ENCODE measurements at regions not wholly inside any gene's neighbourhood (a gene's known extent, or its start where the extent isn't known, plus 50 kb on each side); places are given as distances from the start of the nearest gene placed in this dataset.

DNA sequence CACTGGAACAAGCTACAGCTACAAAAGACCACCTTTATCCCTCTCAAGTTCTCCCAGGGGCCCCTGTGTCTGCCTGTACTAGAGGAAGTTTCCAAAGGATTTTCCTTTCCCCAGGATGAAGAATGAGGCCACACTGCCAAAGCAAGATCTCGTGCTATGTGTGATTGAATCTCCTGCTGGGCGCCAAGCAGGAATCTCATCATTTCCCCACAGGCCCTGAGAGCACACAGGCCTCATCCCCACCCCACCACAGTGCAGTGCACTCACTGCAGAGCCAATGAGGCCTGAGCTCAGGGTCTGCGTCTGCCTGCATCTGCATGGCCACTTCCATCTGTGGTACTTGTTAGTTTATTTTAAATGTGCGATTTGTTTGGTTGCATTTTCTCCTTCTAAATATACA is 387.4 kb upstream of the ASIC2 start:
- H3K79me2 ChIP-seq (ENCODE audit: control insufficient read depth, insufficient read depth, low read length), result no peaks in the 10 kb centered on the region

DNA sequence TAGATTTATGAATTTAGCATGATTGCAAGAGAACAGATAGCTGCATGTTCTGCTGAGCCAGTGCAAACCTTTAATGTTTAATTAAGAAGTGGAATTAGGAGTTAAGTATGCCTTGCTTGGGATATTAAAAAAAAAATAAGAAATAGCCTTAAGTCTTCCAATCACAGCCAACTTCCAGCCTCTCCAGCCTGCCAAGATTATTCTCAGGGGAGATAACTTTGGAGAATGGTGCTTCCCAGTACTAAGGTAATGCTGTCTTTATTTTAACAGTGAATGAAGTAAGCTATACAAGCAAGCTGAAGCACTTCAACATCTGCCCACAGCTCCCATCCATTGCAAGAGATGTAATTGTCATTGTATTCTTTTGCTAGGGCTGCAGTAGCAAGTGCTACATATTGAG is 389.5 kb upstream of the ASIC2 start:
- no peaks in the 10 kb centered on the region for H3K4me1 ChIP-seq (ENCODE audit: control insufficient read depth, extremely low read depth, insufficient read depth, low read length)
- no peaks in the 10 kb centered on the region for H4K20me1 ChIP-seq (ENCODE audit: control insufficient read depth, extremely low read depth, insufficient read depth, low read length)
- H3K79me2 ChIP-seq (ENCODE audit: control insufficient read depth, insufficient read depth, low read length), result no peaks in the 10 kb centered on the region
- no peak overlapping the region for H3K27ac ChIP-seq (ENCODE audit: insufficient read depth, low read length)
- no peak overlapping the region for H3K4me2 ChIP-seq (ENCODE audit: extremely low read depth, insufficient read depth, low read length)
- H3K4me3 ChIP-seq (replicated peaks in 1 of 4; ENCODE audit: control extremely low read depth in 1 of 4, insufficient read depth in 1 of 4, low read depth in 3 of 4, low read length in 4 of 4), result no peak overlapping the region
- no peak for DNase-seq (ENCODE audit: low read depth in 2 of 2)
- H3K27me3 ChIP-seq (ENCODE audit: control insufficient read depth, insufficient read depth, low read length), result no peaks in the 10 kb centered on the region
- no peak overlapping the region for H2AFZ ChIP-seq (ENCODE audit: low read length)
- H3K36me3 ChIP-seq (ENCODE audit: control insufficient read depth, insufficient read depth, low read length), result no peaks in the 10 kb centered on the region
- no peak for TF ChIP-seq EZH2 (IDR thresholded peaks at IDR 0.05; ENCODE audit: low read length, missing control alignments)
- TF ChIP-seq, protein P1, sequence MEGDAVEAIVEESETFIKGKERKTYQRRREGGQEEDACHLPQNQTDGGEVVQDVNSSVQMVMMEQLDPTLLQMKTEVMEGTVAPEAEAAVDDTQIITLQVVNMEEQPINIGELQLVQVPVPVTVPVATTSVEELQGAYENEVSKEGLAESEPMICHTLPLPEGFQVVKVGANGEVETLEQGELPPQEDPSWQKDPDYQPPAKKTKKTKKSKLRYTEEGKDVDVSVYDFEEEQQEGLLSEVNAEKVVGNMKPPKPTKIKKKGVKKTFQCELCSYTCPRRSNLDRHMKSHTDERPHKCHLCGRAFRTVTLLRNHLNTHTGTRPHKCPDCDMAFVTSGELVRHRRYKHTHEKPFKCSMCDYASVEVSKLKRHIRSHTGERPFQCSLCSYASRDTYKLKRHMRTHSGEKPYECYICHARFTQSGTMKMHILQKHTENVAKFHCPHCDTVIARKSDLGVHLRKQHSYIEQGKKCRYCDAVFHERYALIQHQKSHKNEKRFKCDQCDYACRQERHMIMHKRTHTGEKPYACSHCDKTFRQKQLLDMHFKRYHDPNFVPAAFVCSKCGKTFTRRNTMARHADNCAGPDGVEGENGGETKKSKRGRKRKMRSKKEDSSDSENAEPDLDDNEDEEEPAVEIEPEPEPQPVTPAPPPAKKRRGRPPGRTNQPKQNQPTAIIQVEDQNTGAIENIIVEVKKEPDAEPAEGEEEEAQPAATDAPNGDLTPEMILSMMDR (conservative IDR thresholded peaks at IDR 0.05 in 1 of 2, IDR thresholded peaks at IDR 0.05 in 1 of 2; ENCODE audit: low read depth in 1 of 2, low read length in 2 of 2), result no peak
- no peaks in the 10 kb centered on the region for H3K9me3 ChIP-seq (ENCODE audit: control insufficient read depth, insufficient read depth, low read depth, low read length)
- H3K9ac ChIP-seq (ENCODE audit: insufficient read depth, low read length), result no peak overlapping the region

More for the DNA sequence above, 387.4 kb upstream of the ASIC2 start:
- Histone ChIP-seq H2AFZ (ENCODE audit: low read length) (no peak overlapping the region), H3K4me3 (replicated peaks in 1 of 4; ENCODE audit: control extremely low read depth in 1 of 4, insufficient read depth in 1 of 4, low read depth in 3 of 4, low read length in 4 of 4) (no peak overlapping the region), H3K27ac (ENCODE audit: insufficient read depth, low read length) (no peak overlapping the region), H3K4me1 (ENCODE audit: control insufficient read depth, extremely low read depth, insufficient read depth, low read length) (no peaks in the 10 kb centered on the region), H3K27me3 (ENCODE audit: control insufficient read depth, insufficient read depth, low read length) (no peaks in the 10 kb centered on the region), H3K9ac (ENCODE audit: insufficient read depth, low read length) (no peak overlapping the region), H4K20me1 (ENCODE audit: control insufficient read depth, extremely low read depth, insufficient read depth, low read length) (no peaks in the 10 kb centered on the region), H3K4me2 (ENCODE audit: extremely low read depth, insufficient read depth, low read length) (no peak overlapping the region), H3K9me3 (ENCODE audit: control insufficient read depth, insufficient read depth, low read depth, low read length) (no peaks in the 10 kb centered on the region), H3K36me3 (ENCODE audit: control insufficient read depth, insufficient read depth, low read length) (no peaks in the 10 kb centered on the region)
- no peak for DNase-seq (ENCODE audit: low read depth in 2 of 2)
- TF ChIP-seq EZH2 (IDR thresholded peaks at IDR 0.05; ENCODE audit: low read length, missing control alignments), result no peak
- TF ChIP-seq, protein P1 (conservative IDR thresholded peaks at IDR 0.05 in 1 of 2, IDR thresholded peaks at IDR 0.05 in 1 of 2; ENCODE audit: low read depth in 1 of 2, low read length in 2 of 2), result no peak

DNA sequence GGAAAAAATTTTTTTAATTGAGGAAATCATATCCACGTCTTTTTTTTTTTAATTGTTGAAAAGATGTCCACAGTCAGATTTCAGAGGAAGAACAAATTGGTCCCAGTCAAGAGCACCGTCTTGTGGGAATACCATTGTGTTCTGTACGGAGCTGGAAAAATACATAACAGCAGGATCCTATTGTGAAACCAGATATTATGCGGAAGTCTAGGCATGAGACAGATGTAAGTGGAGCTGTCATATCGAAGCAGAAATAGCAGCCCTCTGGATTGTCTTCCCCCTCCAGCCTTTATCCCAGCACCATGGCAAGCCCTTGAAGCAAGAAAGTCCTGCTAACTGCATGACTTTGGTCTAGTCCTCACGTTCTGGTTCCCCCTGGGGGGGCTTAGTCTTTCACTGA is 391.6 kb upstream of the ASIC2 start:
- no peak overlapping the region for H3K9ac ChIP-seq (ENCODE audit: insufficient read depth, low read length)
- H3K79me2 ChIP-seq (ENCODE audit: control insufficient read depth, insufficient read depth, low read length), result no peaks in the 10 kb centered on the region
- no peaks in the 10 kb centered on the region for H3K27me3 ChIP-seq (ENCODE audit: control insufficient read depth, insufficient read depth, low read length)
- H3K4me2 ChIP-seq (ENCODE audit: extremely low read depth, insufficient read depth, low read length), result no peak overlapping the region
- no peak for DNase-seq (ENCODE audit: low read depth in 2 of 2)
- no peak overlapping the region for H2AFZ ChIP-seq (ENCODE audit: low read length)
- no peaks in the 10 kb centered on the region for H3K36me3 ChIP-seq (ENCODE audit: control insufficient read depth, insufficient read depth, low read length)
- TF ChIP-seq EZH2 (IDR thresholded peaks at IDR 0.05; ENCODE audit: low read length, missing control alignments), result no peak
- TF ChIP-seq, protein P1 (conservative IDR thresholded peaks at IDR 0.05 in 1 of 2, IDR thresholded peaks at IDR 0.05 in 1 of 2; ENCODE audit: low read depth in 1 of 2, low read length in 2 of 2), result no peak
- H4K20me1 ChIP-seq (ENCODE audit: control insufficient read depth, extremely low read depth, insufficient read depth, low read length), result no peaks in the 10 kb centered on the region
- H3K27ac ChIP-seq (ENCODE audit: insufficient read depth, low read length), result no peak overlapping the region
- no peak overlapping the region for H3K4me3 ChIP-seq (replicated peaks in 1 of 4; ENCODE audit: control extremely low read depth in 1 of 4, insufficient read depth in 1 of 4, low read depth in 3 of 4, low read length in 4 of 4)
- no peaks in the 10 kb centered on the region for H3K4me1 ChIP-seq (ENCODE audit: control insufficient read depth, extremely low read depth, insufficient read depth, low read length)
- H3K9me3 ChIP-seq (ENCODE audit: control insufficient read depth, insufficient read depth, low read depth, low read length), result no peaks in the 10 kb centered on the region

Measured in fibroblast of lung (primary cell).